ENCODE measurements at regions not wholly inside any gene's neighbourhood (a gene's known extent, or its start where the extent isn't known, plus 50 kb on each side); places are given as distances from the start of the nearest gene placed in this dataset.
"Not testable (repeated sequence)": the region's sequence is repeated elsewhere in the genome, so short reads cannot be mapped to it uniquely, and the experiment has no call there.

GRCh38 chr2:90291934-90292333 is 1600.5 kb downstream of the RPIA start:
- not testable (repeated sequence) for H3K9ac ChIP-seq (ENCODE audit: low read depth, low read length); H3K4me1 ChIP-seq (ENCODE audit: insufficient read depth, low read length); H3K36me3 ChIP-seq (ENCODE audit: insufficient read depth, low read length); H3K9me3 ChIP-seq (ENCODE audit: control insufficient read depth, insufficient read depth, low read length)

DNA sequence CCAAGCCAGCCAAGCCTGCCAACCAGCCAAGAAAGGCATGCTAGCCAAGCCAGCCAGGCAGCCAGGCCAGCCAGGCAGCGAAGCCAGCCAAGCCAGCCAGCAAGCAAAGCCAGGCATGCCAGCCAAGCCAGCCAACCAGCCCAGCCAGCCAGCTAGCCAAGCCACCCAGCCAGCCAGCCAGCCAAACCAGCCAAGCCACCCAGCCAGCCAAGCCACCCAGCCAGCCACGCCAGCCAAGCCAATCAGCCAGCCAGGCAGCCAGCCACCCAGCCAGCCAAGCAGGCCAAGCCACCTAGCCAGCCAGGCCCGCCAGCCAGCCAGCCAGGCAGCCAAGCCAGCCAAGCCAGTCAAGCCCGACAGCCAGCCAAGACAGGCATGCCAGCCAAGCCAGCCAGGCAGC is 1601.0 kb downstream of the RPIA start:
- H3K4me1 ChIP-seq (ENCODE audit: insufficient read depth, low read length); H3K9ac ChIP-seq (ENCODE audit: low read depth, low read length); H3K9me3 ChIP-seq (ENCODE audit: control insufficient read depth, insufficient read depth, low read length); H3K36me3 ChIP-seq (ENCODE audit: insufficient read depth, low read length): not testable (repeated sequence)

GRCh38 chr2:90293224-90293623 is 1601.8 kb downstream of the RPIA start:
- not testable (repeated sequence) for H3K4me1 ChIP-seq (ENCODE audit: insufficient read depth, low read length); H3K36me3 ChIP-seq (ENCODE audit: insufficient read depth, low read length); H3K9me3 ChIP-seq (ENCODE audit: control insufficient read depth, insufficient read depth, low read length); H3K9ac ChIP-seq (ENCODE audit: low read depth, low read length)

DNA sequence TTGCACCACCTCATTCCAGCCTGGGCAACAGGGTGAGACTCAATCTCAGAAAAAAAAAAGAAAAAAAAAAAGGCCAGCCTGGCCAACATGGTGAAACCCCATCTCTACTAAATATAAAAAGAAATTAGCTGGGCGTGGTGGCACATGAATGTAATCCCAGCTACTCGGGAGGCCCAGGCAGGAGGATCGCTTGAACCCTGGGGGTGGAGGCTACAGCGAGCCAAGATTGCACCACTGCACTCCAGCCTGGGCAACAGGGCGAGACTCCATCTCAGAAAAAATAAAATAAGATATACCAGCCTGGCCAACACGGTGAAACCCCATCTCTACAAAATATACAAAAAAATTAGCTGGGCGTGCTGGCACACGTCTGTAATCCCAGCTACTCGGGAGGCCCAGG is 1602.3 kb downstream of the RPIA start:
- not testable (repeated sequence) for H3K9me3 ChIP-seq (ENCODE audit: control insufficient read depth, insufficient read depth, low read length); H3K9ac ChIP-seq (ENCODE audit: low read depth, low read length); H3K4me1 ChIP-seq (ENCODE audit: insufficient read depth, low read length); H3K36me3 ChIP-seq (ENCODE audit: insufficient read depth, low read length)

DNA sequence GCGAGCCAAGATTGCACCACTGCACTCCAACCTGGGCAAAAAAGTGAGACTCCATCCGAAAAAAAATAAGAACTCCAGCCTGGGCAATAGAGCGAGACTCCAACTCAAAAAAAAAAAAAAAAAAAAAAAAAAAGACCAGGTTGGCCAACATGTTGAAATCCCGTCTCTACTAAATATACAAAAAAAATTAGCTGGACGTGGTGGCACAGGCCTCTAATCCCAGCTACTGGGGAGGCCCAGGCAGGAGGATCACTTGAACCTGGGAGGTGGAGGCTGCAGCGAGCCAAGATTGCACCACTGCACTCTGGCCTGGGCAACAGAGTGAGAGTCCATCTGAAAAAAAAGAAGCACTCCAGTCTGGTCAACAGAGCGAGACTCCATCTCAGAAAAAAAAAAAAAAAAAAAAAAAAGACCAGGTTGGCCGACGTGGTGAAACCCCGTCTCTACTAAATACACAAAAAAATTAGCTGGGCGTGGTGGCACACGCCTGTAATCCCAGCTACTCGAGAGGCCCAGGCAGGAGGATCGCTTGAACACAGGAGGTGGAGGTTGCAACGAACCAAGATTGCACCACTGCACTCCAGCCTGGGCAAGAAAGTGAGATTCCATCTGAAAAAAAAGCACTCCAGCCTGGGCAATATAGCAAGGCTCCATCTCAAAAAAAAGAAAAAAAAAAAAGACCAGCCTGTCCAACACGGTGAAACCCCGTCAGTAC is 1603.7 kb downstream of the RPIA start:
- H3K9me3 ChIP-seq (ENCODE audit: control insufficient read depth, insufficient read depth, low read length); H3K4me1 ChIP-seq (ENCODE audit: insufficient read depth, low read length); H3K9ac ChIP-seq (ENCODE audit: low read depth, low read length); H3K36me3 ChIP-seq (ENCODE audit: insufficient read depth, low read length): not testable (repeated sequence)

DNA sequence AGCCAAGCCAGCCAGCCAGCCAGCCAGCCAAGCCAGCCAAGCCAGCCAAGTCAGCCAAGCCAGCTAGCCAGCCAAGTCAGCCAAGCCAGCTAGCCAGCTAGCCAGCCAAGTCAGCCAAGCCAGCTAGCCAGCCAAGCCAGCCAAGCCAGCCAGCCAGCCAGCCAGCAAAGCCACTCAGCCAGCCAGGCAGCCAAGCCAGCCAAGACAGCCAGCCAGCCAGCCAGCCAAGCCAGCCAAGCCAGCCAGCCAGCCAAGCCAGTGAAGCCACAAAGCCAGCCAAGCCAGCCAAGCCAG is 1605.0 kb downstream of the RPIA start:
- not testable (repeated sequence) for H3K4me1 ChIP-seq (ENCODE audit: insufficient read depth, low read length); H3K9ac ChIP-seq (ENCODE audit: low read depth, low read length); H3K9me3 ChIP-seq (ENCODE audit: control insufficient read depth, insufficient read depth, low read length); H3K36me3 ChIP-seq (ENCODE audit: insufficient read depth, low read length)

DNA sequence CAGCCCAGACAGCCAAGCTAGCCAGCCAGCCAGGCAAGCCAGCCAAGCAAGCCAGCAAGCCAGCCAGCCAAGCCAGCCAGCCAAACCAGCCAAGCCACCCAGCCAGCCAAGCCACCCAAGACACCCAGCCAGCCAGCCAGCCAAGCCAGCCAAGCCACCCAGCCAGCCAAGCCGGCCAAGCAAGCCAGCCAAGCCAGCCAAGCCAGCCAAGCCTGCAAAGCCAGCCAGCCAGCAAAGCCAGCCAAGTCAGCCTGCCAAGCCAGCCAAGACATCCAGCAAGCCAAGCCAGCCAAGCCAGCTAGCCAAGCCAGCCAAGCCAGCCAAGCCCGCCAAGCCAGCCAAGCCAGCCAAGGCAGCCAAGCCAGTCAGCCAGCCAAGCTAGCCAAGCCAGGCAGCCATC is 1606.2 kb downstream of the RPIA start:
- not testable (repeated sequence) for H3K36me3 ChIP-seq (ENCODE audit: insufficient read depth, low read length); H3K9me3 ChIP-seq (ENCODE audit: control insufficient read depth, insufficient read depth, low read length); H3K4me1 ChIP-seq (ENCODE audit: insufficient read depth, low read length); H3K9ac ChIP-seq (ENCODE audit: low read depth, low read length)

DNA sequence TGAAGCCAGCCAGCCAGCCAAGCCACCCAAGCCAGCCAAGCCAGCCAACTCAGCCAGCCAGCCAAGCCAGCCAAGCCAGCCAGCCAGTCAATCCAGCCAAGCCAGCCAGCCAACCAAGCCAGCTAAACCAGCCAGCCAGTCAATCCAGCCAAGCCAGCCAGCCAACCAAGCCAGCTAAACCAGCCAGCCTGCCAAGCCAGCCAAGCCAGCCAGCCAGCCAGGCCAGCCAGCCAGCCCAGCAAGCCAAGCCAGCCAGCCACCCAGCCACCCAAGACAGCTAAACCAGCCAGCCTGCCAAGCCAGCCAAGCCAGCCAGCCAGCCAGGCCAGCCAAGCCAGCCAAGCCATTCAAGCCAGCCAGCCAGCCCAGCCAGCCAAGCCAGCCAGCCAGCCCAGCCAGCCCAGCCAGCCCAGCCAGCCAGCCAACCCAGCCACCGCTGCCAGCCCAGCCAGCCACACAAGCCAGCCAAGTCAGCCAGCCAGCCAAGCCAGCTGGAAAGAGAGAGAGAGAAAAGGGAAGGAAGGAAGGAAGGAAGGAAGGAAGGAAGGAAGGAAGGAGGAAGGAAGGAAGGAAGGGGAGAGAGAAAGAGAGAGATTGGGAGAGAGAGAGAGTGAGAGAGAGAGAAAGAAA is 1606.8 kb downstream of the RPIA start:
- not testable (repeated sequence) for H3K9ac ChIP-seq (ENCODE audit: low read depth, low read length); H3K36me3 ChIP-seq (ENCODE audit: insufficient read depth, low read length); H3K9me3 ChIP-seq (ENCODE audit: control insufficient read depth, insufficient read depth, low read length); H3K4me1 ChIP-seq (ENCODE audit: insufficient read depth, low read length)

DNA sequence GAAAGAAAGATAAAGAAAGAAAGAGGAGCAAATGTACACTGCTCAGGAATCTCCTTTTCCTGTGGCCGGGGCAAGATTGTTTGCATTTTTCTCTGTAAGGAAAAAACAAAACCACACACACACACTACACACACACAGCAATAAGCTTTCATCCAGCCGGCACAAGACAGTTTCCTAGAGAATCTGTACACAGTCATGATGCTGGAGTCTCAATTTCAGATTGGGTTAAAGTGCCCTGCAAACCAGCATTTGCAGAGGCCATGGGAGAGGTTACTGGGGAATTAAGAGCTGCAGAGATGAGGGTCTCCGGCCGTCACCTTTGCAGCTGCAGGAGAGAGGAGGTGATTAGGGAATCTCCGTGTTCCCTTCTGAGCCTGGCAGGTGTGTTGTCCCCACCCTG is 1607.5 kb downstream of the RPIA start:
- not testable (repeated sequence) for H3K36me3 ChIP-seq (ENCODE audit: insufficient read depth, low read length); H3K4me1 ChIP-seq (ENCODE audit: insufficient read depth, low read length); H3K9ac ChIP-seq (ENCODE audit: low read depth, low read length); H3K9me3 ChIP-seq (ENCODE audit: control insufficient read depth, insufficient read depth, low read length)

DNA sequence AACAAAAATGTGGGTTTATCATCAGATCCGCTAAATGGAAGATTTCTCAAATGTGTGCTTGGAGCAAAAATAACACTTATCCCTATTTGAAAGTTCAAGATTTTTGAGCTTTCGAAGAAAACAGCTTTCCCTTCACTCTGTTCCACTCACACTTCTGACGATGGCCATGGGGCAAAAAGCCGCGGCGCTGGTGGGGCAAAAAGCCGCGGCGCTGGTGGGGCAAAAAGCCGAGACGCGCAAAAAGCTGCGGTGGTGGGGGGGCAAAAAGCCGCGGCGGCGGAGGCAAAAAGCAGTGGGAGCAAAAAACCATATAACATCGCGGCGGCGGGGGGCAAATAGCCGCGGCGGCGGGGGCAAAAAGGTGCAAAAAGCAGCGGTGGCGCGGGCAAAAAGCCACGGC is 1631.5 kb downstream of the RPIA start:
- H3K36me3 ChIP-seq (ENCODE audit: insufficient read depth, low read length): not testable (repeated sequence)

GRCh38 chr2:90323612-90324558 is 1632.4 kb downstream of the RPIA start:
- H3K36me3 ChIP-seq (ENCODE audit: insufficient read depth, low read length); H3K4me1 ChIP-seq (ENCODE audit: insufficient read depth, low read length); H3K9me3 ChIP-seq (ENCODE audit: control insufficient read depth, insufficient read depth, low read length); H3K9ac ChIP-seq (ENCODE audit: low read depth, low read length): not testable (repeated sequence)

More for the DNA sequence above, 1631.5 kb downstream of the RPIA start:
- not testable (repeated sequence) for H3K4me1 ChIP-seq (ENCODE audit: insufficient read depth, low read length); H3K9ac ChIP-seq (ENCODE audit: low read depth, low read length); H3K9me3 ChIP-seq (ENCODE audit: control insufficient read depth, insufficient read depth, low read length)

DNA sequence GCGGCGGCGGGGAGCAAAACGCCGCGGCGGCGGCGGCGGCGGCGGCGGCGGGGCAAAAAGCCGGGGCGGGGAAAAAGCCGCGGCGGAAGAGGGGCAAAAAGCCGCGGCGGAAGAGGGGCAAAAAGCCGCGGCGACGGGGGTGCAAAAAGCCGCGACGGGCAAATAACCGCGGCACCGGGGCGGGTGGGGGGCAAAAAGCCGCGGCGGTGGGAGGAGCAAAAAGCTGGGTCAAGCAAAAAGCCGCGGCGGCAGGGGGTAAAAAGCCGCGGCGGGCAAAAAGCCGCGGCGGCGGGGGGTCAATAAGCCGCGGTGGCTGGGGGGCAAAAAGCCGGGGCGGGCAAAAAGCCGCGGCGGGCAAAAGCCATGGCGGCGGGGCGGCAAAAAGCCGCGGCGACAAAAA is 1633.2 kb downstream of the RPIA start:
- not testable (repeated sequence) for H3K4me1 ChIP-seq (ENCODE audit: insufficient read depth, low read length); H3K9ac ChIP-seq (ENCODE audit: low read depth, low read length); H3K9me3 ChIP-seq (ENCODE audit: control insufficient read depth, insufficient read depth, low read length); H3K36me3 ChIP-seq (ENCODE audit: insufficient read depth, low read length)

DNA sequence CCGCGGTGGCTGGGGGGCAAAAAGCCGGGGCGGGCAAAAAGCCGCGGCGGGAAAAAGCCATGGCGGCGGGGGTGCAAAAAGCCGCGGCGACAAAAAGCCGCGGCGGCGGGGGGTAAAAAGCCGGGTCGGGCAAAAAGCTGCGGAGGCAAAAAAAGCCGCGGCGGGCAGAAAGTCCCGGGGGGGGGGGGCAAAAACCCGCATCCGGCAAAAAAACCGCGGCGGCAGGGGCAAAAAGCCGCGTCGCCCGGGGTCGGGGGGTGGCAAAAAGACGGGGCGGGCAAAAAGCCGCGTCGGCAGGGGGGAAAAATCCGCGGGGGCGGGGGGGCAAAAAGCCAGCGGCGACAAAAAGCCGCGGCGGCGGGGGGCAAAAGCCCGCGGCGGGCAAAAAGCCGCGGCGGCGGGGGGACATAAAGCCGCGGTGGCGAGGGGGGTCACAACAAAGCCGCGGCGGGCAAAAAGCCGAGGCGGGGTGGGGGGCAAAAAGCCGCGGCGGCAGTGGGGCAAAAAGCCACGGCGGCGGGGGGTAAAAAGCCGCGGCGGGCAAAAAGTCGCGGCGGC is 1634.4 kb downstream of the RPIA start:
- not testable (repeated sequence) for H3K4me1 ChIP-seq (ENCODE audit: insufficient read depth, low read length); H3K9me3 ChIP-seq (ENCODE audit: control insufficient read depth, insufficient read depth, low read length); H3K36me3 ChIP-seq (ENCODE audit: insufficient read depth, low read length); H3K9ac ChIP-seq (ENCODE audit: low read depth, low read length)

DNA sequence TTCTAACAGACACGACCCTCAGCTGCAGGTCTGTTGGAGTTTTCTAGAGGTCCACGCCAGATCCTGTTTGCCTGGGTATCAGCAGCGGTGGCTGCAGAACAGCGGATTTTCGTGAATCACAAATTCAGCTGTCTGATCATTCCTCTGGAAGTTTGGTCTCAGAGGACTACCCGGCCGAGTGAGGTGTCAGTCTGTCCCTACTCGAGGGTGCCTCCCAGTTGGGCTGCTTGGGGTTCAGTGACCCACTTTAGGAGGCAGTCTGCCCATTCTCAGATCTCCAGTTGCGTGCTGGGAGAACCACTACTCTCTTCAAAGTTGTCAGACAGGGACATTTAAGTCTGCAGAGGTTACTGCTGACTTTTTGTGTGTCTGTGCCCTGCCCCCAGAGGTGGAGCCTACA is 1664.1 kb downstream of the RPIA start:
- not testable (repeated sequence) for H3K4me1 ChIP-seq (ENCODE audit: insufficient read depth, low read length); H3K9me3 ChIP-seq (ENCODE audit: control insufficient read depth, insufficient read depth, low read length); H3K9ac ChIP-seq (ENCODE audit: low read depth, low read length); H3K36me3 ChIP-seq (ENCODE audit: insufficient read depth, low read length)

DNA sequence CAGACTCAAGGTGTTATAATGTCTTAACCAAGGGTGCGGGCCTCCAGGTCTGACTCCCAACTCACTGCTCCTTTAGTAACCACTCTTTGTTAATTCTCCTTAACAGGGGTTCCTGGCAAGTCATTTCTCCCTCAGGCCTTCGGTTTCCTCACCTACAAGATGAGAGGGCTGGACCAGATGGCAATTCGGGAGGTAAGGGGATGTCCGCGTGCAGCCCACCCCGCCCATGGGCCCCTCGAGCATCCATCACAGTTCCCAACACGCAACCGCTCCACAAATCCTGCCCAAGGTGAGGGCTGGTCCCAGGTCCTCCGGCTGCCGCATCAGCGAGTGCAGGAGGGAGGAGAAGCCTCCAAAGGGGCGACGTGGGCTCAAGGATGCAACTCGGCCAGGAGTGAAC is 1667.9 kb downstream of the RPIA start:
- H3K36me3 ChIP-seq (ENCODE audit: insufficient read depth, low read length); H3K9ac ChIP-seq (ENCODE audit: low read depth, low read length); H3K9me3 ChIP-seq (ENCODE audit: control insufficient read depth, insufficient read depth, low read length); H3K4me1 ChIP-seq (ENCODE audit: insufficient read depth, low read length): not testable (repeated sequence)
